NCI-H1436 (cell line): ENCODE measurements at regions not wholly inside any gene's neighbourhood (a gene's known extent, or its start where the extent isn't known, plus 50 kb on each side); places are given as distances from the start of the nearest gene placed in this dataset.
"Not testable (repeated sequence)": the region's sequence is repeated elsewhere in the genome, so short reads cannot be mapped to it uniquely, and the experiment has no call there.

Experiments
- DNase-seq: peaks from one replicate; lab custom pipeline; 2025; lab: John Stamatoyannopoulos, UW

DNA sequence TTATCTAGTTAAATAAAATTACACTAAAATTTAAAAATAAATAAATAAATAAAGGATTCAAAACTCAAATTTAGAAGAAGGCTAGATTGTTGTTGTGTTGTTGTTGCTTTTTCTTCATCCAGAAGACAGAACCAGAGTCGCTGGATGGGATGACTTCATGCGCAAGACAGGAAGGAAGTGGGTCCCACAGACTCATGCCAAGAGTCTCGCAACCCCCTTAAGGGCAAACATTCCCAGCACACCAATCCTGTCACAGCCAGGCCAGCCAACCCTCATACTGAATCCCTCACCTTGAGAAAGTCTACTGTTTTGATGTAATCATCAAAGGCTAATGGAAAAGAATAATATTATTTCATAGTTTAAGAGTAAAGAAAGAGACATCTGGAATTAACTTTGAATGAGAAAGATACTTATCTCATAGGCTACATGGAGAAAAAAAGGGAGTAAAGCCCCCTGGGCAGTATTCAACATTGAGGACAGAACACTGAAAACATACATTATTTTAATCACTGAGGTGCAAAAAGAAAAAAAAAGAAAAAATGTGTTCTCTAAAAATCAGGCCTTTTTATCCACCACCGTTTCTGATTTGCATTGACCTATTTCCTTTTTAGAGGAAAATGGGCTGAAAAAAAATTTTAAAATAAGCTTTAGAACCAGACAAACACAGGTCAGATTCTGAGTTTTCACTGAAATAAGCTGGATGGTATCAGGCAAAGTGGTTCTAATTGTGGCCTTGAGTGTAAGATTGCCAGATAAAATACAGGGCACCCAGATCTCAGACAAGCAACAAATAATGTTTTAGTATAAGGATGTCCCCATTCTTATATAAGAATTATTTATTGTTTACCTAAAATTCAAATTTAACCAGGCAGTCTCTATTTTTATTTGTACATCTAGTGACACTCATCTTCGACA, 826.5 kb downstream of the TNS3 start:
- DNase-seq, result no peak

DNA sequence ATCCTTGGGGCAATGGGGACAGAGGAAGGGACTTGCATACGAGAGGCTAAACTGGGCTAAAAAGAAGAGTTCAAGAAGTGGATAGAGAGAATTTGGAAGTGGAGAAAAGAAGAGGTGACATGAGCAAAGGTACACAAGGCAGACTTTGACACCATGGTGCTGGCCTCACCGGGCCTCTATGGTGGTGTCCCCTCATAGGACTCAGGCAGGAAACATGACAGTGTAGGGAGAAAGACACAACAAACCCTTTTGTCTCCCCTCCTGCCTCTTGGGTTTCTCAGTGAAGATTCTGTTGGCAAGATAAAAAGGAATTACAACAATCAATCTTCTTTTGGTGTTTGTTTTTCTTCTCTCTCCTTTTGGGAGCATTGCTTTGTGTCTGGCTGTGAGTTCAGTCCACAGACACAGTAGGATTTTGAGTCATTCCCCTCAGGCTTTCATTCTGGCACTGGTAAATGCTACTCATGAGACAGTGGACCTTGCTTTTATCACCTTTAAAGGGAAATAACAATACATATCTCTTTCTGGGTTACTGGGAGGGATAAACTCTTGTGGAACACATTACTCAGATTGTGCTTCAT, 827.7 kb downstream of the TNS3 start:
- DNase-seq, result no peak

DNA sequence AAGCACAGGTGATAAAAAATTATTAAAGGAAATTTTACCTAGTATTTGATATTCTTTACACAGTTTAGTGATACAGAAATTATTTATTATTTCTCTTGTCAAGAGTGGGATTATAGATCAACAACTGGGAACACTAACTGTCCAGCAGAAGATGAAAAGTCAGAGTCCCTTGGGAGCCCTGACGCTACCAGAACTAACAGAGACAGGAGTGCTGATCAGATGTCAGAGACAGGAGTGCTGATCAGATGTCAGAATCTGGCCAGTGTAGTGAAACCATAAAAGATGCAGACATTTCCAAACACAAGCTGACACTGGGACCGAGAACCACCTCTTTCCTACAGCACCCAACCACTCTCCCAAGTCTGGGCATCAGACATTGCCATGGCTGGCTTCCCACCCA, 828.2 kb downstream of the TNS3 start:
- DNase-seq, result no peak

GRCh38 chr7:46752881-46753366, 829.0 kb downstream of the TNS3 start:
- DNase-seq, result no peak

GRCh38 chr7:46751927-46752723, 829.8 kb downstream of the TNS3 start:
- not testable (repeated sequence) for DNase-seq

DNA sequence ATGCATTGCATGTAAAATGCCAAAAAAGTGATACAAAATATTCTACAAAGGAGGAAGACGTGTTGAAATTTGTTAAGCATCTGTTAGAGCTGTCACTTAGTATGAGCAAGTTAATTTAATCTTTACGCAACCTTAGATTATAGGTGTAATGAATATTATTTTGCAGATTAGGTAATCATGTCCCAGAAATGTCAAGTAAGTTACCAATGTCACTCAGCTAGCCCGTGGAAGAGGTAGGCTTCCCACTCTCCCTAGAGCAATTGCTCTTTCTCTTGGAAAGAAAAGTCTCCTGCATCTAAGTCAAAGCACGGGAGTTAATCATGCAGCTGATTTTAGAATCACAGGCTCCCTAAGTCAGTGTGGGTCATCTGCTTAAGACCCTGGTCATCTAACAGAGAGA, 830.4 kb upstream of the IGFBP3 start:
- DNase-seq, result no peak

- no peak for DNase-seq
Observed at GRCh38 chr7:46750321-46750865, 829.3 kb upstream of the IGFBP3 start.

GRCh38 chr7:46747869-46748576, 827.0 kb upstream of the IGFBP3 start:
- no peak for DNase-seq

- DNase-seq, result no peak
Observed at GRCh38 chr7:46746695-46747687, 825.9 kb upstream of the IGFBP3 start.

- no peak for DNase-seq
Observed at GRCh38 chr7:46745707-46746090, 824.6 kb upstream of the IGFBP3 start.

GRCh38 chr7:46744957-46745706, 824.1 kb upstream of the IGFBP3 start:
- no peak for DNase-seq

DNA sequence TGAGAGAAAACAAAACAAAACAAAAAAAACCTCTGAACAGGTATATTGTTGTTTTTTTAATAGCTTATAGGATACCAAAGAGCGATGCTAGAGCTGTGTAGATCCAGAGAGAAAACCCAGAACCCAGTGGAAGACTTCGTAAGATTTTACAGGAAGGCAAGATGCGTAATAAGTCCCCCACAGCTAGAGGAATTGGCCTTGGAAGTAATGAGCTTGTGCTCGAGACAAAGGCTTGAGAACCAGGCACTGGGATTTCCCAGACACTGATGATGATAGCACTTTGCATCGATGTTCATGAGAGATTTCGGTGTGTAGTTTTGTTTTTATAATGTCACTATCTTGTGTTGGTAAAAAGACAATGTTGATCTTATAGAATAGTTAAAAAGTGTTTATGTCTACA, 821.5 kb upstream of the IGFBP3 start:
- DNase-seq, result no peak

DNA sequence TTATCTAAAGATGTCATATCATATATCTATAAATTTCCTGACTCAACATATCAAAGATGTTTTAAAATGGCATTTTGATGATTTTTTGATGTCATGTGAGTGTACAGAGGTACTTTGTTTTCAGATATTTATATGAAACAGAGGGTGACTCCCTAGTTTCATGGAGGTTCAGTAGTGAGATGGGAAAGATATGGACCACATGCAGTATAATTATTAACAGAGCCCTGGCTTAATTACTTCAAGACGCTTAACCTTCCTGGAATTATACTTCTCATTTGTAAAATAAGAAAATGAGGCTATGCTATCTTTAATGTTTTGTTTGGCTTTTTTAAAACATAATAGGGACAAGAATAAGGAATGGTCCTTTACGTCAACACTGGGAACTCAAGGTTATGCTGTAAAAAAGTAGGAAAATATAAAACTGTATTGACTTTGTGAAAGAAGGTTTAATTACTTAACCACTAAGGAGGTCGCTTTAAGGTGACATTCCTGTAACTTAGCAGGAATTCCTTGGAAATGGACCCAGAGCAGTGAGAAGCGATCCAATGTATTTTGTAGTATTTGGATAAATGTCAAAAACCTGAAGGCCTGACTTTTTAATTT, 821.0 kb upstream of the IGFBP3 start:
- DNase-seq, result no peak

DNA sequence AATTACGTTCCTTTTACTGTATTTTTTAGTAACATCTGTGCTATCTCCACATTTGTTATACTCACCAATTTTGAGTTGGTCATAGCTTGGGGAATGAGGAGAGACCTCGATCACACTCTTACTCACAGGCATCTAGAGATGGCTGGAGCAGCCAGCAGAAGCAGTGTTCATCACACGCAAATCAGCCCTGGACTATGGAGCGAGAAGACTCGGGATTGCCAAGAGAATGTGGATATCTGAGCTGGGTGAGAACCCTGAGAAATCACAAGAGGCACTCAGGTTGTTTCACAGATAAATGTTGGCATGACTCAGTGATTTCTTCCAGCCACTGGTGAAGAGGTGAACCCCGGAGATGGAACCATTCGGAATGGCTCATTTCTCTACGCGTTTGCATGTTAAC, 820.1 kb upstream of the IGFBP3 start:
- no peak for DNase-seq

DNA sequence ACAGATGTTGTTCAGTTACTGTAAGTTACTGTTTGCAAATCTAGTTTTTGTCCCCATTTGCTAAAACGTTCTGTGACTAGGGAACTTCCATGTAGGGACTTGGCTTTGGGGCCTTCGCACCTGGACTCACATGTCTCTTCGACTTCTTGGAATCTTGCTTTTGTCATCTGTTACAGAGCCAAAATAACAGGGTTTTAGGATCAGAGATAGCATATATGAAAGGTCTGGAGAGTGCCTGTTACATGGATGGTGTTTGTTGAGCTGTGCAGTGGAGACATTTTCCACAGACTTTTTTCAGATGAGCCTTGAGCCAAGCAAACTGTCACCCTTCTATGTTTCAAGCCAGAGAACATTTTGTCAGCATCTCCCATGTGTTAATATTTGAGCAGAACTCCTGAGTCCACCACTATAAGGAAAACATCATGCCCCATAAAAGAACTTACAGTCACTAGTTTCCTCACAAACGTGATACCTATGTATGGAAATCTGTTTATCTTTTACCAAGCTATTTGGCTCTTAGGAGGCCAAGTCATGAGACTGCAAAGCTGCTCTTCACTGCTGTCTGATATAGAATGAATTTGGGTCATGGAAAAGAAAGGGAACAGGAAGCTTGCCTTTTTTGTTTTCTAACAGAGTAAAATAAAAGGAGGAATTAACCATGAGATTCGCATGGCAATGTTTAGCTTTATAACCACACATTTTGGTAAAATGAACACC, 818.6 kb upstream of the IGFBP3 start:
- no peak for DNase-seq

- no peak for DNase-seq
Observed at GRCh38 chr7:46738796-46739195, 817.7 kb upstream of the IGFBP3 start.

DNA sequence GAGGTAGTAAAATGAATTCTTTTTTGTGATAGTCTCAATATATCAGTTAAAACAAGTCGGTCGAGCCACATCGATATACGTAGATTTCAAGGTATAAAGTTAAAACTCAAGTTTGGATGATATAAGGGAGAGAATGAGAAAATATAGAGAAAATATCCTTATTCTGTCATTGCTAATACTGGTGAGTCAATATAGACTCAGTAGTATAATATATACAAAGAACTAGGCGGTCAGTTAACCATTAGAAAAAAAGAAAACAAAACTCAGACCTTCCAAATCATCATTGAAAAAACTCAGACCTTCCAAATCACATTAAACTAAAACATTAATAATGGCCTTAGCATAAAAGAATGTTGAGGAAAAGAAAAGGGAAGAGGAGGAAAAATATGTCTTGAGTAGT, 817.1 kb upstream of the IGFBP3 start:
- DNase-seq, result no peak

DNA sequence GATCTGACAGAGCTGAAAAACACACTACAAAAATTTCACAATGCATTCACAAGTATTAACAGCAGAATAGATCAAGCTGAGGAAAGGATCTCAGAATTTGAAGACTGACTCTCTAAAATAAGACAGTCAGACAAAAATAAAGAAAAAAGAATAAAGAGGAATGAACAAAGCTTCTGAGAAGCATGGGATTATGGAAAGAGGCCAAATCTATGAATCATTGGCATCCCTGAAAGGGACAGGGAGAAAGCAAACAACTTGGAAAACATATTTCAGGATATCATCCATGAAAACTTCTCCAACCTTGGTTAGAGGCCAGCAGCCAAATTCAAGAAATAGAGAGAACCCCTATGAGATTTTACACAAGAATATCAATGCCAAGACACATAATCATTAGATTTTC, 804.8 kb upstream of the IGFBP3 start:
- DNase-seq, result no peak

DNA sequence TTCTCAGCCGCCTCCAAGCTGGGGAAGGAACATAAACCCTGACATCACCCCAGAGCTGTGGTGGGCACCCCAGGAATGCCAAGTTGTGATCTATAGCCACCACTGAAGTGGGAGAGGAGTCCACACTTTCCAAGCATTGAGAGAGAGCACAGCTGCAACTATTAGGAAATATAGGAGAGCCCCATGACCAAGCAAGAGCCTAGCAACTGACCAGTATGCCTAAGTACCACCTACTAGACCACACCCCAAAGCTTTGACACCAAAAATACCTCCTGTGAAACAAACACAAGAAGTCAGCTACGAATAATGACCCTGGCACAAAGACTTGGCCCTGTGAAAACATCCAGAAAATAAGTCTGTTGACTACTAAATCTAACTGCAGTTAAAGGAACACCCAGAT, 804.1 kb upstream of the IGFBP3 start:
- DNase-seq, result no peak
